SK-N-SH (cell line): ENCODE measurements at regions not wholly inside any gene's neighbourhood (a gene's known extent, or its start where the extent isn't known, plus 50 kb on each side); places are given as distances from the start of the nearest gene placed in this dataset.

Experiments
- CTCF ChIA-PET: fragments of 300-600, 350-600 bp; formaldehyde crosslinking; extraction: SDS; loops from one replicate; lab custom pipeline; 2021; lab: Yijun Ruan, JAX
- POLR2A ChIA-PET: fragments of 350-600 bp; sonication (Branson Sonifier 250); formaldehyde crosslinking; extraction: SDS; loops from one replicate; lab custom pipeline; 2020; ENCODE audit warnings: antibody characterized with exemption, inconsistent platforms; lab: Yijun Ruan, JAX
- DNase-seq: peaks from one replicate; pipeline ENCODE4 v3.0.0; 2012
- H2AFZ ChIP-seq: fragments of 200-600 bp; sonication (generic); 2 replicates; pipeline ENCODE4 v1.8.1; 2016; ENCODE audit warnings: antibody characterized with exemption, mild to moderate bottlenecking, low read depth
- H3F3A ChIP-seq: fragments of 200-600 bp; sonication (generic); replicated peaks from 2 replicates; pipeline ENCODE3; 2016; ENCODE audit warnings: antibody characterized with exemption, mild to moderate bottlenecking; ENCODE audit not compliant: insufficient read depth
- H3K27ac ChIP-seq, 2 experiments: fragments of 200-500 bp in 1 of 2; fragments of 200-600 bp in 1 of 2; sonication (Bioruptor generic) in 1 of 2; sonication (generic), shearing (Covaris generic) in 1 of 2; 2 replicates each; pipeline versions ENCODE4 v1.5.1 to v1.6.1; 2014 to 2016; ENCODE audit warnings: low read depth in 2 of 2, inconsistent platforms in 1 of 2, low read length in 1 of 2, mild to moderate bottlenecking in 1 of 2, mixed read lengths in 1 of 2
- H3K27me3 ChIP-seq: fragments of 200-600 bp; sonication (generic), shearing (Covaris generic); 2 replicates; pipeline ENCODE4 v1.6.1; 2016; ENCODE audit warnings: mixed run types; ENCODE audit not compliant: insufficient read depth
- H3K36me3 ChIP-seq, 2 experiments: fragments of 200-500 bp in 1 of 2; fragments of 200-600 bp in 1 of 2; sonication (Bioruptor generic) in 1 of 2; sonication (generic) in 1 of 2; replicated peaks in 1 of 2; 2 replicates each; pipeline versions ENCODE3 to v1.5.1; 2014 to 2016; ENCODE audit warnings: low read length in 1 of 2, mild to moderate bottlenecking in 1 of 2; ENCODE audit not compliant: insufficient read depth in 2 of 2, control insufficient read depth in 1 of 2
- H3K4me1 ChIP-seq, 2 experiments: fragments of 200-500 bp in 1 of 2; fragments of 200-600 bp in 1 of 2; sonication (Bioruptor generic) in 1 of 2; sonication (generic), shearing (Covaris generic) in 1 of 2; 2 replicates each; pipeline versions ENCODE4 v1.5.1 to v1.6.1; 2014 to 2016; ENCODE audit warnings: low read depth in 1 of 2, low read length in 1 of 2, mixed run types in 1 of 2; ENCODE audit not compliant: insufficient read depth in 2 of 2, control insufficient read depth in 1 of 2
- H3K4me2 ChIP-seq: fragments of 200-600 bp; sonication (generic), shearing (Covaris generic); 2 replicates; pipeline ENCODE4 v1.6.1; 2017; ENCODE audit warnings: mixed run types
- H3K4me3 ChIP-seq, 2 experiments: fragments of 200-500 bp in 1 of 2; fragments of 200-600 bp in 1 of 2; sonication (Bioruptor generic) in 1 of 2; sonication (generic), shearing (Covaris generic) in 1 of 2; 2 replicates each; pipeline versions ENCODE4 v1.5.1 to v1.8.1; 2014 to 2016; ENCODE audit warnings: low read depth in 2 of 2, inconsistent platforms in 1 of 2, low read length in 1 of 2, mild to moderate bottlenecking in 1 of 2, mixed read lengths in 1 of 2, moderate library complexity in 1 of 2
- H3K79me2 ChIP-seq: fragments of 200-600 bp; sonication (generic); 2 replicates; pipeline ENCODE4 v1.8.1; 2017; ENCODE audit warnings: mild to moderate bottlenecking; ENCODE audit not compliant: insufficient read depth
- H3K9ac ChIP-seq: fragments of 200-600 bp; sonication (generic); 2 replicates; pipeline ENCODE4 v1.6.1; 2017; ENCODE audit warnings: mixed run types
- H3K9me2 ChIP-seq: fragments of 200-600 bp; sonication (generic); 2 replicates; pipeline ENCODE4 v1.6.1; 2017; ENCODE audit warnings: mixed run types
- H3K9me3 ChIP-seq: fragments of 200-600 bp; sonication (generic); 2 replicates; pipeline ENCODE4 v1.6.1; 2017; ENCODE audit warnings: mixed run types, mild to moderate bottlenecking, moderate library complexity
- H4K20me1 ChIP-seq: fragments of 200-600 bp; sonication (generic); 2 replicates; pipeline ENCODE4 v1.6.1; 2017; ENCODE audit warnings: mild to moderate bottlenecking, mixed run types; ENCODE audit not compliant: insufficient read depth
- FOSL2 ChIP-seq: IDR thresholded peaks from 2 replicates; pipeline ENCODE4 v1.4.0; 2012; ENCODE audit warnings: low read depth, mild to moderate bottlenecking, moderate library complexity, borderline replicate concordance
- FOXJ3 ChIP-seq: sonication (generic); formaldehyde crosslinking; IDR thresholded peaks from 2 replicates; pipeline ENCODE4 v1.5.1; 2020; ENCODE audit warnings: mild to moderate bottlenecking, missing genetic modification reagents
- FOXM1 ChIP-seq: IDR thresholded peaks from 2 replicates; pipeline ENCODE4 v1.4.0; 2012; ENCODE audit warnings: low read depth, mild to moderate bottlenecking
- GATA2 ChIP-seq: sonication (generic); formaldehyde crosslinking; IDR thresholded peaks from 2 replicates; pipeline ENCODE4 v1.5.0; 2020; ENCODE audit warnings: mild to moderate bottlenecking, missing genetic modification reagents
- JUND ChIP-seq: IDR thresholded peaks from 2 replicates; pipeline ENCODE4 v1.4.0; 2012
- MEF2A ChIP-seq: IDR thresholded peaks from 2 replicates; pipeline ENCODE4 v1.4.0; 2012; ENCODE audit warnings: low read depth, borderline replicate concordance
- POLR2AphosphoS5 ChIP-seq: IDR thresholded peaks from 2 replicates; pipeline ENCODE4 v1.6.1; 2012; ENCODE audit warnings: low read depth, low read length
- RAD21 ChIP-seq: IDR thresholded peaks from 2 replicates; pipeline ENCODE4 v1.6.1; 2012; ENCODE audit warnings: mild to moderate bottlenecking, low read length
- RFX5 ChIP-seq: IDR thresholded peaks from 2 replicates; pipeline ENCODE4 v1.6.1; 2012; ENCODE audit warnings: mild to moderate bottlenecking, improper control_type of control experiment, low read length
- RXRA ChIP-seq: IDR thresholded peaks from 2 replicates; pipeline ENCODE4 v1.4.0; 2012; ENCODE audit warnings: low read depth, mild to moderate bottlenecking, borderline replicate concordance
- TAF1 ChIP-seq: IDR thresholded peaks from 2 replicates; pipeline ENCODE4 v1.6.1; 2012; ENCODE audit warnings: low read depth, mild to moderate bottlenecking, low read length, moderate library complexity, borderline replicate concordance
- TEAD4 ChIP-seq: IDR thresholded peaks from 2 replicates; pipeline ENCODE4 v1.4.0; 2012; ENCODE audit warnings: mild to moderate bottlenecking, borderline replicate concordance; ENCODE audit not compliant: insufficient read depth
- WGBS: methylation state at CpG from one replicate; pipeline ENCODE4 v1.1.6; 2017; ENCODE audit warnings: low lambda C conversion rate; 5-methylcytosine and 5-hydroxymethylcytosine counted together
- TF ChIP-seq, protein P1 (sequence below): fragments of 150-350 bp; IDR thresholded peaks from 2 replicates; pipeline ENCODE4 v1.6.1; 2016; ENCODE audit warnings: mild to moderate bottlenecking, low read depth, low read length
- TF ChIP-seq, protein P2 (sequence below): IDR thresholded peaks from 2 replicates; pipeline ENCODE4 v1.6.1; 2012; ENCODE audit warnings: mild to moderate bottlenecking, low read depth, low read length, moderate library complexity
- TF ChIP-seq, protein P3 (sequence below): fragments of 200-600 bp; sonication (generic); IDR thresholded peaks from 2 replicates; pipeline ENCODE4 v1.6.1; 2017; ENCODE audit warnings: antibody characterized with exemption, mild to moderate bottlenecking, moderate library complexity
- TF ChIP-seq, protein P4 (sequence below): IDR thresholded peaks from 2 replicates; pipeline ENCODE4 v1.4.0; 2012; ENCODE audit warnings: low read depth, borderline replicate concordance

DNA sequence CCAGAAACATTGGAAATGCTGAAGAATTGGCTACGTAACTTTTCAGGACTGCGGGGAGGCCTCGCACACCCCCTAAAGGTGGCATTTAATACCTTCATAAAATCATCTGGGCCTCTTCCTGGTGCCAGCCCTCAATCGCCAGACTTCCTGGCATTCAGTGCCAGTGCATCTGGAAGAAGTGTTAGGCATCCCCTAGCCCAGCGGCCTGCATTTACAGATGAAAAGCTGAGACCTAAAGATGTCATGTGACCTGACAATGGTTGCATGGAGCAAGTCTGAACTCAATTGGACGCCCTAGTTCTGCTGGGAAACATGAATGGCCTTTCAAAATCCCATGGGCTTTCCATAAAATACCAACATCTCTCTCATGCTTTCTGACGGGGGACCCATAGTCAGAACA, 81.0 kb upstream of the TMEM45B start:
- H3K36me3 ChIP-seq = no peaks in the 10 kb centered on the region
- ChIA-PET CTCF (no interaction called here), POLR2A (no interaction called here)
- no peak overlapping the region for H3K4me2 ChIP-seq
- H3K27me3 ChIP-seq = peaks cover 17% of the 10 kb centered on the region; the same call in 1 of the 2 replicates
- H2AFZ ChIP-seq = no peak overlapping the region
- no peaks in the 10 kb centered on the region for H3F3A ChIP-seq
- no peaks in the 10 kb centered on the region for H3K4me1 ChIP-seq
- no peak for DNase-seq
- no peak overlapping the region for H3K4me3 ChIP-seq
- H3K27ac ChIP-seq = no peak overlapping the region
- no peaks in the 10 kb centered on the region for H3K79me2 ChIP-seq
- H3K9me3 ChIP-seq = no peaks in the 10 kb centered on the region
- no peaks in the 10 kb centered on the region for H3K9me2 ChIP-seq
- TF ChIP-seq TAF1 = no peak
- no peak for TF ChIP-seq RXRA
- no peak for TF ChIP-seq RFX5
- TF ChIP-seq JUND = no peak
- TF ChIP-seq, protein P1, sequence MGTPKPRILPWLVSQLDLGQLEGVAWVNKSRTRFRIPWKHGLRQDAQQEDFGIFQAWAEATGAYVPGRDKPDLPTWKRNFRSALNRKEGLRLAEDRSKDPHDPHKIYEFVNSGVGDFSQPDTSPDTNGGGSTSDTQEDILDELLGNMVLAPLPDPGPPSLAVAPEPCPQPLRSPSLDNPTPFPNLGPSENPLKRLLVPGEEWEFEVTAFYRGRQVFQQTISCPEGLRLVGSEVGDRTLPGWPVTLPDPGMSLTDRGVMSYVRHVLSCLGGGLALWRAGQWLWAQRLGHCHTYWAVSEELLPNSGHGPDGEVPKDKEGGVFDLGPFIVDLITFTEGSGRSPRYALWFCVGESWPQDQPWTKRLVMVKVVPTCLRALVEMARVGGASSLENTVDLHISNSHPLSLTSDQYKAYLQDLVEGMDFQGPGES = no peak
- no peak for TF ChIP-seq FOXM1
- no peak for TF ChIP-seq FOSL2
- no peak overlapping the region for H3K9ac ChIP-seq
- 51% methylated on average over 7 of the region's 7 CpGs for WGBS
- no peaks in the 10 kb centered on the region for H4K20me1 ChIP-seq

DNA sequence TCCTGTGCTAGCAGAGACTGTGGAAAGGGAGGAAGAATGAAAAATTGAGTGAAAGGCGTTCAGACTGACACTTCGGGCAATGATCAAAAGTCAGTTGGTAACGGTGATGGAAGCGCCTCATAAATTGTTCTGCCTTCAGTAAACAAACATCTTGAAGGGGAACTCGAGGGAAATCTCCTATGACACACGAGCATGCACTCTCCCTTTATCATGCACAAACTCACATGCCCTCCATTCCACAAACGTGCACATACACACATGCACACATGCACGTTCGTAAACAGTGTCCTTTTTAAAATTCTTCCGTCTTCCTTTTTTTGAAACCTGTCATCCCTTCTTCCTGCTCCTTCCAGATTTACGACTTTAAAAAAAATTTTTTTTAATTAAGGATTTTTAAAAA, 77.8 kb upstream of the TMEM45B start:
- no peaks in the 10 kb centered on the region for H3K79me2 ChIP-seq
- H3K9me2 ChIP-seq = no peaks in the 10 kb centered on the region
- no peak overlapping the region for H3K9ac ChIP-seq
- H3K27ac ChIP-seq = no peak overlapping the region
- H3K27me3 ChIP-seq = no peaks in the 10 kb centered on the region; the same call in 1 of the 2 replicates
- no peaks in the 10 kb centered on the region for H3F3A ChIP-seq
- no peak overlapping the region for H3K4me2 ChIP-seq
- H2AFZ ChIP-seq = no peak overlapping the region
- POLR2A ChIA-PET = no interaction called here
- no peaks in the 10 kb centered on the region for H3K4me1 ChIP-seq
- no peak for DNase-seq
- CTCF ChIA-PET = no interaction called here
- H3K36me3 ChIP-seq = no peaks in the 10 kb centered on the region
- 47% methylated on average over 11 of the region's 11 CpGs for WGBS
- no peak overlapping the region for H3K4me3 ChIP-seq
- H4K20me1 ChIP-seq = no peaks in the 10 kb centered on the region
- no peaks in the 10 kb centered on the region for H3K9me3 ChIP-seq
- no peak for TF ChIP-seq RAD21
- TF ChIP-seq GATA2 = no peak
- TF ChIP-seq POLR2AphosphoS5 = no peak
- no peak for TF ChIP-seq TAF1
- TF ChIP-seq, protein P2, sequence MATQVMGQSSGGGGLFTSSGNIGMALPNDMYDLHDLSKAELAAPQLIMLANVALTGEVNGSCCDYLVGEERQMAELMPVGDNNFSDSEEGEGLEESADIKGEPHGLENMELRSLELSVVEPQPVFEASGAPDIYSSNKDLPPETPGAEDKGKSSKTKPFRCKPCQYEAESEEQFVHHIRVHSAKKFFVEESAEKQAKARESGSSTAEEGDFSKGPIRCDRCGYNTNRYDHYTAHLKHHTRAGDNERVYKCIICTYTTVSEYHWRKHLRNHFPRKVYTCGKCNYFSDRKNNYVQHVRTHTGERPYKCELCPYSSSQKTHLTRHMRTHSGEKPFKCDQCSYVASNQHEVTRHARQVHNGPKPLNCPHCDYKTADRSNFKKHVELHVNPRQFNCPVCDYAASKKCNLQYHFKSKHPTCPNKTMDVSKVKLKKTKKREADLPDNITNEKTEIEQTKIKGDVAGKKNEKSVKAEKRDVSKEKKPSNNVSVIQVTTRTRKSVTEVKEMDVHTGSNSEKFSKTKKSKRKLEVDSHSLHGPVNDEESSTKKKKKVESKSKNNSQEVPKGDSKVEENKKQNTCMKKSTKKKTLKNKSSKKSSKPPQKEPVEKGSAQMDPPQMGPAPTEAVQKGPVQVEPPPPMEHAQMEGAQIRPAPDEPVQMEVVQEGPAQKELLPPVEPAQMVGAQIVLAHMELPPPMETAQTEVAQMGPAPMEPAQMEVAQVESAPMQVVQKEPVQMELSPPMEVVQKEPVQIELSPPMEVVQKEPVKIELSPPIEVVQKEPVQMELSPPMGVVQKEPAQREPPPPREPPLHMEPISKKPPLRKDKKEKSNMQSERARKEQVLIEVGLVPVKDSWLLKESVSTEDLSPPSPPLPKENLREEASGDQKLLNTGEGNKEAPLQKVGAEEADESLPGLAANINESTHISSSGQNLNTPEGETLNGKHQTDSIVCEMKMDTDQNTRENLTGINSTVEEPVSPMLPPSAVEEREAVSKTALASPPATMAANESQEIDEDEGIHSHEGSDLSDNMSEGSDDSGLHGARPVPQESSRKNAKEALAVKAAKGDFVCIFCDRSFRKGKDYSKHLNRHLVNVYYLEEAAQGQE = no peak
- TF ChIP-seq, protein P3, sequence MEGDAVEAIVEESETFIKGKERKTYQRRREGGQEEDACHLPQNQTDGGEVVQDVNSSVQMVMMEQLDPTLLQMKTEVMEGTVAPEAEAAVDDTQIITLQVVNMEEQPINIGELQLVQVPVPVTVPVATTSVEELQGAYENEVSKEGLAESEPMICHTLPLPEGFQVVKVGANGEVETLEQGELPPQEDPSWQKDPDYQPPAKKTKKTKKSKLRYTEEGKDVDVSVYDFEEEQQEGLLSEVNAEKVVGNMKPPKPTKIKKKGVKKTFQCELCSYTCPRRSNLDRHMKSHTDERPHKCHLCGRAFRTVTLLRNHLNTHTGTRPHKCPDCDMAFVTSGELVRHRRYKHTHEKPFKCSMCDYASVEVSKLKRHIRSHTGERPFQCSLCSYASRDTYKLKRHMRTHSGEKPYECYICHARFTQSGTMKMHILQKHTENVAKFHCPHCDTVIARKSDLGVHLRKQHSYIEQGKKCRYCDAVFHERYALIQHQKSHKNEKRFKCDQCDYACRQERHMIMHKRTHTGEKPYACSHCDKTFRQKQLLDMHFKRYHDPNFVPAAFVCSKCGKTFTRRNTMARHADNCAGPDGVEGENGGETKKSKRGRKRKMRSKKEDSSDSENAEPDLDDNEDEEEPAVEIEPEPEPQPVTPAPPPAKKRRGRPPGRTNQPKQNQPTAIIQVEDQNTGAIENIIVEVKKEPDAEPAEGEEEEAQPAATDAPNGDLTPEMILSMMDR = no peak
- no peak for TF ChIP-seq TEAD4
- no peak for TF ChIP-seq RXRA
- TF ChIP-seq MEF2A = no peak
- TF ChIP-seq, protein P1 = no peak
- TF ChIP-seq, protein P4, sequence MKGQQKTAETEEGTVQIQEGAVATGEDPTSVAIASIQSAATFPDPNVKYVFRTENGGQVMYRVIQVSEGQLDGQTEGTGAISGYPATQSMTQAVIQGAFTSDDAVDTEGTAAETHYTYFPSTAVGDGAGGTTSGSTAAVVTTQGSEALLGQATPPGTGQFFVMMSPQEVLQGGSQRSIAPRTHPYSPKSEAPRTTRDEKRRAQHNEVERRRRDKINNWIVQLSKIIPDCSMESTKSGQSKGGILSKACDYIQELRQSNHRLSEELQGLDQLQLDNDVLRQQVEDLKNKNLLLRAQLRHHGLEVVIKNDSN = no peak
- no peak for TF ChIP-seq FOXJ3
